Epithelial cell of prostate (primary cell): ENCODE measurements at regions not wholly inside any gene's neighbourhood (a gene's known extent, or its start where the extent isn't known, plus 50 kb on each side); places are given as distances from the start of the nearest gene placed in this dataset.
"Not testable (repeated sequence)": the region's sequence is repeated elsewhere in the genome, so short reads cannot be mapped to it uniquely, and the experiment has no call there.

Experiments used
- DNase-seq: peaks from one replicate; pipeline ENCODE4 v3.0.0-alpha.2; 2011; ENCODE audit warnings: low read depth, low spot score
- H3K27ac ChIP-seq: fragments of 450-650 bp; 2 replicates; pipeline ENCODE4 v1.5.1; 2017; ENCODE audit warnings: mild to moderate bottlenecking

GRCh38 chr5:93682471-93683404 lies 58.7 kb downstream of the POU5F2 start:
- DNase-seq, H3K27ac ChIP-seq: not testable (repeated sequence)

- no peak for DNase-seq
- no peak overlapping the region for H3K27ac ChIP-seq
These were observed 60.0 kb downstream of the POU5F2 start for GRCh38 chr5:93681432-93681831.

- no peak overlapping the region for H3K27ac ChIP-seq
- peak; percentile 18 for DNase-seq
These were observed 64.0 kb downstream of the POU5F2 start for GRCh38 chr5:93677359-93677891.

GRCh38 chr5:93676704-93677103 lies 64.7 kb downstream of the POU5F2 start:
- DNase-seq, result no peak
- H3K27ac ChIP-seq, result no peak overlapping the region

GRCh38 chr5:93675460-93676450 lies 65.6 kb downstream of the POU5F2 start:
- H3K27ac ChIP-seq, result no peak overlapping the region
- no peak for DNase-seq

- no peak overlapping the region for H3K27ac ChIP-seq
- DNase-seq, result no peak
These were observed 66.4 kb downstream of the POU5F2 start for GRCh38 chr5:93674866-93675459.

GRCh38 chr5:93674138-93674537 lies 67.3 kb downstream of the POU5F2 start:
- no peak for DNase-seq
- no peak overlapping the region for H3K27ac ChIP-seq

- no peak overlapping the region for H3K27ac ChIP-seq
These were observed 68.0 kb downstream of the POU5F2 start for GRCh38 chr5:93673316-93673954.

GRCh38 chr5:93665648-93666047 lies 75.8 kb downstream of the POU5F2 start:
- no peak overlapping the region for H3K27ac ChIP-seq
- no peak for DNase-seq

More at GRCh38 chr5:93673316-93673954, 68.0 kb downstream of the POU5F2 start:
- no peak for DNase-seq

GRCh38 chr5:93660677-93661076 lies 77.7 kb downstream of the NR2F1 start:
- no peak overlapping the region for H3K27ac ChIP-seq
- DNase-seq, result no peak

GRCh38 chr5:93658044-93658443 lies 75.0 kb downstream of the NR2F1 start:
- H3K27ac ChIP-seq, result no peak overlapping the region
- no peak for DNase-seq

GRCh38 chr5:93654676-93655075 lies 71.7 kb downstream of the NR2F1 start:
- no peak overlapping the region for H3K27ac ChIP-seq
- no peak for DNase-seq

GRCh38 chr5:93653716-93654115 lies 70.7 kb downstream of the NR2F1 start:
- H3K27ac ChIP-seq, result no peak overlapping the region
- no peak for DNase-seq

- no peak overlapping the region for H3K27ac ChIP-seq
- DNase-seq, result no peak
These were observed 66.3 kb downstream of the NR2F1 start for GRCh38 chr5:93649234-93649900.

- DNase-seq, result no peak
- H3K27ac ChIP-seq, result no peak overlapping the region
These were observed 61.7 kb downstream of the NR2F1 start for GRCh38 chr5:93644760-93645159.
